Fibroblast of mammary gland (primary cell): ENCODE measurements at regions not wholly inside any gene's neighbourhood (a gene's known extent, or its start where the extent isn't known, plus 50 kb on each side); places are given as distances from the start of the nearest gene placed in this dataset.
"Not testable (repeated sequence)": the region's sequence is repeated elsewhere in the genome, so short reads cannot be mapped to it uniquely, and the experiment has no call there.

Experiments
- DNase-seq: peaks from one replicate; pipeline ENCODE4 v3.0.0-alpha.2; 2010; ENCODE audit warnings: low read depth
- H3K4me3 ChIP-seq: 2 replicates; pipeline ENCODE4 v1.5.1; 2011; ENCODE audit warnings: low read depth, mild to moderate bottlenecking, low read length, moderate library complexity; ENCODE audit not compliant: control insufficient read depth
- CTCF ChIP-seq: conservative IDR thresholded peaks from 2 replicates; pipeline ENCODE4 v1.5.1; 2011; ENCODE audit warnings: low read depth, low read length, inconsistent platforms; ENCODE audit not compliant: control insufficient read depth, insufficient read depth

GRCh38 chr16:5911241-5911640 lies 813.6 kb upstream of the EEF2KMT start:
- no peak for TF ChIP-seq CTCF
- DNase-seq, result no peak
- no peak overlapping the region for H3K4me3 ChIP-seq

- not testable (repeated sequence) for H3K4me3 ChIP-seq, DNase-seq
Observed at GRCh38 chr16:5909556-5909955, 812.0 kb upstream of the EEF2KMT start.

GRCh38 chr16:5907544-5907943 lies 809.9 kb upstream of the EEF2KMT start:
- DNase-seq, result no peak
- H3K4me3 ChIP-seq, result no peak overlapping the region
- TF ChIP-seq CTCF, result no peak

- TF ChIP-seq CTCF, result no peak
- no peak for DNase-seq
- no peak overlapping the region for H3K4me3 ChIP-seq
Observed at GRCh38 chr16:5906351-5906750, 808.8 kb upstream of the EEF2KMT start.

GRCh38 chr16:5905935-5906334 lies 808.3 kb upstream of the EEF2KMT start:
- TF ChIP-seq CTCF, result no peak
- H3K4me3 ChIP-seq, result no peak overlapping the region
- DNase-seq, result no peak

- TF ChIP-seq CTCF, result no peak
- H3K4me3 ChIP-seq, result no peak overlapping the region
Observed at GRCh38 chr16:5903832-5904231, 806.2 kb upstream of the EEF2KMT start.

GRCh38 chr16:5903153-5903552 lies 805.6 kb upstream of the EEF2KMT start:
- no peak for DNase-seq
- no peak for TF ChIP-seq CTCF
- H3K4me3 ChIP-seq, result no peak overlapping the region

More at GRCh38 chr16:5903832-5904231, 806.2 kb upstream of the EEF2KMT start:
- no peak for DNase-seq

- DNase-seq, result no peak
- H3K4me3 ChIP-seq, result no peak overlapping the region
- no peak for TF ChIP-seq CTCF
Observed at GRCh38 chr16:5900046-5900445, 802.5 kb upstream of the EEF2KMT start.
